GM18508 (cell line): ENCODE measurements at regions not wholly inside any gene's neighbourhood (a gene's known extent, or its start where the extent isn't known, plus 50 kb on each side); places are given as distances from the start of the nearest gene placed in this dataset.

Experiments
- ATAC-seq: cut with Tn5 transposase; IDR thresholded peaks from one replicate; pipeline ENCODE4 v1.9.1; 2021; ENCODE audit warnings: moderate number of reproducible peaks; ENCODE audit not compliant: insufficient read depth, unreplicated experiment

GRCh38 chr5:100965291-100965690, 62.2 kb upstream of the ST8SIA4 start:
- ATAC-seq, result no peak
